Amniotic epithelial cell (primary cell): ENCODE measurements at regions not wholly inside any gene's neighbourhood (a gene's known extent, or its start where the extent isn't known, plus 50 kb on each side); places are given as distances from the start of the nearest gene placed in this dataset.
A peak's percentile ranks its signal among the peaks of the same experiment; 100 is the strongest.
"Not testable (repeated sequence)": the region's sequence is repeated elsewhere in the genome, so short reads cannot be mapped to it uniquely, and the experiment has no call there.

Experiments used
- DNase-seq: peaks from one replicate; pipeline ENCODE4 v3.0.0-alpha.2; 2010; ENCODE audit warnings: low read depth

DNA sequence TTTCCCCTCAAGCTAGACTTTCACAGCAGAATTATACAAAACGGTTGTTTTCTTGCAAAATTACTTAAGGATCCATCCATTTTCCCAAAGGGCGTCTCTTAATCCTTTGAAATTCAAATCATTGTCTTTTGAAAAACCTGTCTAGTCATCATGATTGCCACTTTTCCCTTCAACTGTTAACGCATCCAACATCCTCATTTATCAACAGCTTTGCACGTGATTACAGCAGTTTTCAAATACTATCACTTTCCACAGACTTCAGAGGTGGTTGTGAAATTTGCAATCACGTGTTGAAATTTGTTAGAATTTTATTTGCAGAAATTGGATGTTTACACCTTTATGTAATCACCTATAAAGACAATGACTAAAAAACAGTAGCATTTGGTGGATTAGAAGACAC lies 304.4 kb upstream of the SLC39A10 start:
- peak; percentile 11 for DNase-seq

DNA sequence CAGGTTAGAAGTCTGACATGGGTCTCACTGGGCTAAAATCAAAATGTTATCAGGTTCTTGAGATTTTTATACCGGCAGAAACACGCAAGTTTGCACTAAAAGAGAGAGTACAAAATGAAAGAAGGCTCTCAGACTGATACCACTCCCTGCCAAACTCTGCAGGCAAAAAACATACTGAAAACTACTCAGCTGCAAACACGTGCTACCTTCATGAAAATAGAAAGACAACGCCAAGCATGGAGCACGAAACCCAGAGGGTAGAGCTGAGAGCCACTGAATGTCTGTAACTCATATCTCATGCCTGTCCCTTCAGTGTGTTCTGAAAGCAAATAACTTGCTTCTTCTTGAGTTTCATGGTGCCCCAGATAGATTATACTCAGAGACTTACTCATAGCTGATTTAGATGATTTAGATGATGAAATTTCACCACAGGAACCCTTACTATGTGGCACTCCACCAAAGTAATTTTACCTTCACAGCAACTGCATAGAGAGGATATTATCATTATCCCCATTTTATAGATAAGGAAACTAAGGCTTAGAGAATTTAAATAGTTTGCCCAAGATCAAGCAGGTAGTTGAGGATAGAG lies 313.0 kb upstream of the SLC39A10 start:
- DNase-seq, result peak; percentile 88

DNA sequence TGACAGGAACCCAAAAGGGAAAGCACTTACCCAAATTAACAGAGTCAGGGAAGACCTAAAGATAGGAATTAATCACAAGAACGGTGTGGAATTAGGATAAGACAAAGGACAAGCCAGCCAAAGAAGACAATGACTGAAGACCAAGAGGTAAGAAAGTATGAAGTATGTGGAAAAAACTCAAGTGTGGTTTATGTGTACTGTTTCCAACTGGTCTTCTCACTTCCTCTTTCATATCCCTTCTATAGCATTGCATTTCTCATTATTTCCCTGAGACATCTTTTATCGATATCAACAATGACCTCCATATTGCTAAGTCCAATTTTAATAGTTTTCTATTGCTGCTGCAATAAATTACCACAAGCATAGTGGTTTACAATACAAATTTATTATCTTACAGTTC lies 313.5 kb upstream of the SLC39A10 start:
- no peak for DNase-seq

DNA sequence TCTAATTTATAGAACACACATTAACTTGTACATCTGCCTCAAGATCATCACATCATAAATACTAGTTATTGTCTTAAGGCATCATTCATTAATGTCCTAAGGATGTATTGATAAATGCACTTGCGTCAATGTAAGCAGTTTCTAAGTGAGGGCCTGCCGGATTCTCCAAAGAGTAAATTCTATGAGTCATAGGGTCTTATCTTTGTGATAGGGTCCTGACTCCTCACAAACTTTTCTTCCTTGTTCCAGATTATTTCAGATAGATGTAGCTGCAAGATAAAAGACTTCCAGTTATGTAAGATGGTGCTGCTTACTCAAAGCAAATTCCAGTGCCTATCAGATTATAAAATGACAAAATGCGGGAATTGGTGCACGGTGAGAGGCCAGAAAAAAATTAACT lies 315.0 kb upstream of the SLC39A10 start:
- peak; percentile 47 for DNase-seq

DNA sequence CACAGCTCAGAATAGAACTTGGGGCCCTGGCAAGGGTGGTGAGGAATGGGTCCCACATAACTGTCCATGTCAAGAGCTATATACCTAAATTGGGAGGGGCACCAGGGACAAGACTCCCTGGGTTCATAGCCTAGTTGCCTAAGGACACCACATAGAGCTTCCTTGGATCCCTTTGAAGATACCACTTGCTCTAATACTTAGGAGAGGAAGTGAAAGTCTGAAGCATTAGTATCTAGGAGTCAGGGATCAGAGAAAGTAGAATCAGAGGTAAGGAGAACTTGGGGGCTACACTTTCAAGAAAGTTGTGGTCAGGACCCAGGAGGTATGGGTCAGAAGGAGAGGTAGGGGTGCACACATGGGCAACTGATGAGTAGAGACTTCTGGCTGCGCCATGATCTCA lies 318.2 kb upstream of the SLC39A10 start:
- no peak for DNase-seq

DNA sequence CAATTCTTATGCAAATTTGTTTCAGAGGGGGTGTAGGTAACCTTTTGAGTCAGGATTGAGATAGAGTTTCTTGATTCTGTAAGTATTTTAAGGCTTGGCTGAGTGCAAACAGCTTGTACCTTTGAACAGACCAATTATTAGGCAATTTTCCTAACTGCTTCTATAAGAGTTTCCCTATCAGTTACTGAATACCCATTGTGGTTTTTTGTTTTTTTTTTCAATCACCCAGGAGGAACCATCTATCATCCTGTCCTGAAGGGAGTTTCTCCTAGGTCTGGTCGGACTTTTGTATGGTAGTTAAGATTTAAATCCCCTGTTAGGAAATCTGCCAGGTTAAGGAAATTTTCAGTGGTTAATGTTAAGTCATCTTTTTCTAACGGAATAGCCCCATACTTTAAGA lies 319.4 kb upstream of the SLC39A10 start:
- DNase-seq, result peak; percentile 80

DNA sequence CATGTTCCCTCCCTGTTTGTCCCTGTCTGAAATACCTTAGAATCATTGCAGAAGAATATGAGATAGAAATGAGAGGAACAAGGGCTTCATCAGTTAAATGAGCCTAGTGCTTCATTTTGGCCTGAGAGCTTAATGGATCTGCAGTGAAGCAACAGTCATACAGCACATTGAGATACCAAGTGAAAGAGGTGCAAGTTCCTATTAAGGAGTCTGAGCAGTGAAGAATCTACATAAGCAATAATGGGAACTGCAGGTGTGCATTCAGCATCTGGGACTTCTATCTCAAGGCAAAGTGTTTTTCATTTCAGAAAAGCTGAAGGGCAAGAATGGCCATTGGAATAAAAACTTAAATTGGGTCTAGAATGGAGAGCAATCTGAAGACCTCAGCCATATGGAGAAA lies 323.2 kb upstream of the SLC39A10 start:
- no peak for DNase-seq

DNA sequence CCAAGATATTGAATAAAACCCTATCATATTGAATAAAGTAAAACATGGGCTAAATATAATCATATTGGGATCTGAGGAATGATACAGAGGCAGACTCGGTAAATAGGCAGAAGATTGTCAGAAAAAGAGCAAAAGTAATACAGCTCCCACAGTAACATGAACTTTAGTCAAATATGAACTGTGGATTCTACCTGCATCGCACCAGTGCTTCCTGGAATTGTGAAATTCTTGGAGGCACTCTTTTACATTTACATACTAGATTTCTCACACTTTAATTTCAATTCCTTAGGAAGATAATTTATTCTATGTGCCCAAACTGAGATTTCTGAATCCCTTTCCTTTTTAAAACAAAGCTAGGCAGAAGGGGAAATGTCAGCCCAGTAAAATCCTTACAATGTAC lies 325.1 kb upstream of the SLC39A10 start:
- DNase-seq, result no peak

DNA sequence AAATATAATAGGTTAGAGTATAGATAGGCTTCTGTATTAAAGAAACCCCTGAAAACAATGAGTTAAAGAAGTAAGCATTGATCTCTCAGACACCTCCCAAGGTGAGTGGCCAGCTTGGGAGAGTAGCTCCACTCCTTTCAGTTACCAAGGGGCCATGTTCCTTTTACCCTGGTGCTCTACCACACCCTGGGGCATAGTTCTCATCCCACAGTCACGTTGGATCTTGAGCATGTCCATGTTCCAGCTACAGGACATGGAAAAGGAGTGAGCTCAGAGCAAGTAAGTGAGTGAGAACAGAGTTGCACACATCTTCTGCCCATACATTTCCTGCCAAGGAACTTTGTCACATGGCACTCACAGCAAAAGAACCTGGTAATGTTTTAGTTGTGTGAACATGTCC lies 325.9 kb upstream of the SLC39A10 start:
- DNase-seq, result no peak

DNA sequence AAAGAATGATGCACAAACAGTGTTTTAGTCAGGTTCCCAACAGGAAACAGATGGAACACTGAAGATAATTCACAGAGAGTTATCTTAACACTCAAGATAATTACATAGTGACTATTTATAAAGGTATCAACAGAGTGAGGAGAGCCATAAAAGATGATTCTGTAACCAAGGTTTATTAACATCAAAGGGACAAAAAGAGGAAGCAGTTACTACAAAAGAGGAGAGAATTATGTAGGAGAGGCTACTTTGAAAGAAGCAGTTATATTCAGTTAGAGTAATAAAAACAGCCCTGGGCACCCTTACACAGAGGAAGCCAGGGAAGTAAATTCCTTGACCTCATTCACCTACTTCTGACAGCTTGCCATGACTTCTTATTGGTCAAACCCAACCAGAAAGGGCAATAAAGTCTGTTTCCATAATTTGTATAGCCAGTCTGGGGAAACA lies 326.5 kb upstream of the SLC39A10 start:
- no peak for DNase-seq

DNA sequence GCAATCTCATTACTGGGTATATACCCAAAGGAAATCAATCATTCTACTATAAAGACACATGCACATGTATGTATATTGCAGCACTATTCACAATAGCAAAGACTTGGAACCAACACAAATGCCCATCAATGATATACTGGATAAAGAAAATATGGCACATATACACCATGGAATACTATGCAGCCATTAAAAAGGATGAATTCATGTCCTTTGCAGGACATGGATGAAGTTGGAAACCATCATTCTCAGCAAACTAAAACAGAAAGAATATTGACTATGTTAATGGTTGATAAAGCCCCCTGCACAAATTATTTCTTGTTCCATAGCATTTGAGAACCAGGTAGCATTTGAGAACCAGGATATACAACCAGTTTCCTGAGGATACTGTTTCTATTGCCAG lies 327.2 kb upstream of the SLC39A10 start:
- not testable (repeated sequence) for DNase-seq

DNA sequence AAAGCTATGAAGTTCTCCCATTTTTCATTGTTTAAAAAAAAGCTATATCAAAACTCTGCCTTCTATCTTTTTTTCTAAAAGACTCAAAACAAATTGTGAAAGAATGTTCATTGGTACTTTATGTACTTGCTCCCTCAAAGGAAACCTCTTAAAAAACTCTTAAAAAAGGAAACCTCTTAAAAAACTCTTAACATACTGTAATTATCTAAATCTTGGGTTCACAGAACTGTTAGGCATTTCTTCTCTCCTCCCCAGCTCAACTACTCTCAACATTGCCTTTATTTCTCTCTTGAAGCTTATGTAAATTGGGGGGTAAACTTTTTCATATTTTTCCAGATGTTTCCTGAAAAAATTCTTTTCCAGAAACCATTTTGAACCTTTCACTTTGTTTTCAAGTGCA lies 330.5 kb upstream of the SLC39A10 start:
- DNase-seq, result no peak

DNA sequence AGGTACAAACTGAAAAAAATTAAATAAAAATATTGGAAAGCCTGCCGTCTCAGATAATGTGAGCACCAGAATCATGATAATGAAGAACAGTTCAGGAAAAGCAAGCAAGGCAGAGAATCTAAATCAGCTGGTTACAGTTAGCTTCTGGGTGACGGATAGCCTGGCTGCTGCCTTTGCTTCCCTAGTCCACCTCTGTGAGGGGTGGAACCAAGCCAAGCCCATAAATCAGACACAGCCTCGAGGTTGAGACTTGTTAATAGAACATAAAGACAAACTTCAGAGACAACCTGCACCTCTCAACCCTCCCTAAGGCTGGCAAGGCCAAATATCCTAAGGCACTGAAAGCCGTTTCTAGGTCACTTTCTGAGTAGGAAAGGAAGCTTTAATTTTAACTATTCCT lies 334.7 kb upstream of the SLC39A10 start:
- peak; percentile 50 for DNase-seq

DNA sequence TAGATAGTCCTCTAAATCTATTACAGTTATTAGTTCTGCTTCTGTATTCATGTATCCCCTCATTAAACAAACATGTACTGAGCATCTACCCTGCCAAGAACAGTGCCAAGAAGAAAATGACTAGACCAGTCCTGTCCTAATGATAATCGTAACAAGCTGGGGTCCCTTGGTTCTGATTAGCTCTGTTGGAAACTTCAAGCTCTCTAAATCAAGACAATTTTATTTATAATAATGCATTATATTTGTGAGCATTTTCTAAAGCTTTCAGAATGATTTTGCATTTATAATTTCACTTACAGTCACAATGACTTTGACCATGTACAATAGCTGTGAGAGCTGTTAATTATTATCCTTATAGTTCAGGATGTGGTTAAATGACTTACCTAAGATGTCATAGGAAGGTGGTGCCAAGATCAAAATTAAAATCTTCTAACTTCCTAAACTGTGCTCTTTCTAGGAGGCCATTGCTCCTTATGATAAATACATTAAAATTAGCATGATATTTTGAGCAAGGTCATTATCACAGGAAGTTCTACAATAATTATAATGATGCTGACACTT lies 336.5 kb upstream of the SLC39A10 start:
- DNase-seq, result no peak

DNA sequence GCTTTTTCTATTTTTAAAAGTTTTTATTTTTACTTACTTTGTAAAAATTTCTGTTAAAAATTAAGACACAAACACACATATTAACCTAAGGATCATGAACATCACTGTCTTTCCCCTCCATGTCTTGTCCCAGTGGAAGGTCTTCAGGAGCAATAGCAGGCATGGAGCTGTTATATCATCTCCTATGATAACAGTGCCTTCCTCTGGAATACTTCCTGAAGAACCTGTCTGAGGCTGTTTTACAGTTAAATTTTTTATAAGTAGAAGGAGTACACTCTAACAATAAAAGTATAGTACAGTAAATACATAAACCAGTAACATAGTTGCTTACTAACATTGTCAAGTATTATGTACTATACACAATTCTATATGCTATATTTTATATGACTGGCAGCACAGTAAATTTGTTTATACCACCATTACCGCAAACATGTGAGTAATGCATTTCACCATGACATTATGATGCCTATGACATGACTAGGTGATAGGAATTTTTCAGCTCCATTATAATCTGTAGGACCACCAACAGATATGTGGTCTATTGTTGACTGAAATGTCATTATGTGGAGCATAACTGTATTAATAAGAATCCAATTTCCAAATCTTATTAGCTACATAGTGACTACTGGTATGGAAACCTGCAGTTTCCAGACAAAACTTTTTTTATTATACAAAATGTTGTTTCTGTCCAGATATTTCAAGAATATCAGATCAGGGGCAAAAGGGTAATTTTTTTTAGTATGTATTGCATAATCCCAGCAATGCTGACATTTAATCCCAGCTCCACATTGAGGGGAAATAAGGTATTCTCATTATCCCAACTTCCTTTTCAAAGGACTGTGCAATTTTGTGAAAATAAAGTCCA lies 337.2 kb upstream of the SLC39A10 start:
- peak; percentile 23 for DNase-seq

DNA sequence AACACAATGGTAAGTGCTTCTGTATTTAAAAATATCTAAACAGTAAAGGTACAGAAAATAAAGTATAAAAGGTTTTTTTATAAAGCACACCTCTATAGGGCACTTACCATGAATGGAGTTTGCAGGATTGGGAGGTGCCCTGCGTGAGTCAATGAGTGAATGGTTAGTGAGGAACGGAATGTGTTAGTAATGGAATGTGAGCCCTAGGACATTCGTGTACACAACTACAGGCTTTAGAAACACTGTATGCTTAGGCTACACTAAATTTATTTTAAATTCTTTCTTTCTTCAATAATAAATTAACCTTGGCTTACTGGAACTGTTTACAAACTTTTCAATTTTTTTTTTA lies 337.9 kb upstream of the SLC39A10 start:
- peak; percentile 76 for DNase-seq

DNA sequence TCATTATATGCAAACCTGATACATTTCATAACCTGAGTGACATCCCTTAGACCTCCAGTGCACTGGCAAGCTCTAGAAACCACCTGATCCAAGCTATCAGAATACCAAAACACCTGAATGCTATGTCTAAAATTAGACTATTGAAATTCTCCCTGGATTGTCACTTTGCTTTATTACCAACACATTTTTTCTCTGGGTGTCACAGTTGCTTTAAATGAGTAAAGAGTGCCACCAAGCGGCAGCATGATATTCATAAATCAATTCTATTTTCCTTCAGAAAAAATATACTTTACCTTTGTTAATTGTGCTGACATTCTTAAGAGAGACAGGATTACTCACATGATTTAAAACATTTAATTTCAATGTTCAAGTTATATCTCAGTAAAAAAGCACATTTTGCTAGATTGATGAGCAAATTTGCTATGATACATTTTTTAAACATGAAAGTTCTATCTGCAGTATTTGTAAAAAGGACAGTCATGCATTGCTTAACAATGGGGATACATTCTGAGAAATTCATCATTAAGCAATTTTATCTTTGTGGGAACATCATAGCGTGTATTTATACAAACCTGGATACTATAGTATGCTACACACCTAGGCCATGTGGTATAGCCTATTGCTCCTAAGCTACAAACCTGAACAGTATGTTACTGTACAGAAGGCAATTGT lies 338.4 kb upstream of the SLC39A10 start:
- DNase-seq, result peak; percentile 41

DNA sequence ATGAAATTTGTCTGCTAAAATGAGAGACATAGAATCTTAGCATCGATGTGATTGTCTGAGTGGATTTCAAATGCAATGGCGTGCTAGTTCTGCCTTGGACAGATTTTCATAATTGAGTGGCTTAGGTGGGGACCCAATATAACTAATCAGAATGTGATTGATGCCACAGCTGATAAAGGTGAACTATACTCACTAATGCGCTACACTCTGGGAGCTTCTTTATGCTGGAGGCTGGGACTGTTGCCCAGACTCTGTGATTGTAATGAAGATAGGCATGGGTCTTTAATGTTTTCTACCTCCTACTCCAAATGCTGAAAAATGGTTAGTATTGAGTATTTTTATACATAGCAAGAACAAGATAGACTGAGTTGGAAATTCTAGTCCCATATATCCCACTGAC lies 339.5 kb upstream of the SLC39A10 start:
- DNase-seq, result no peak

DNA sequence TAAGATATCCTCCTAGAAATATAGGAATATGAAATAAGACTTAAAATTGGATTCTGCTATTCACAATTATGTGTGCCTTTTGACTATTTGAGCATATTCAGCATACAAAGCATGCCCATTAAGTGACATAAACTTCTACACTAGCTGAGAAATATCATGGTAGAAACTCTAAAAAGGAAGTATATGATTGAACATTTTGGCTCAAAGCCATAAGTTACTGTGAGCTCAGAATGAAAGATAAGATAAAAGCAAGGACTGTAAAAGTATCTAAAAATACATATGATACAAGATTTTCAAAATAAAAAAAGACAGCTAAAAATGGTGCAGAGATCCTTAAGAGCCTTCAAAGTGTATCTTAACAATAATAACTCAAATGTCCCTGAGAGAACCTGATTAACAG lies 340.5 kb upstream of the SLC39A10 start:
- peak; percentile 32 for DNase-seq

DNA sequence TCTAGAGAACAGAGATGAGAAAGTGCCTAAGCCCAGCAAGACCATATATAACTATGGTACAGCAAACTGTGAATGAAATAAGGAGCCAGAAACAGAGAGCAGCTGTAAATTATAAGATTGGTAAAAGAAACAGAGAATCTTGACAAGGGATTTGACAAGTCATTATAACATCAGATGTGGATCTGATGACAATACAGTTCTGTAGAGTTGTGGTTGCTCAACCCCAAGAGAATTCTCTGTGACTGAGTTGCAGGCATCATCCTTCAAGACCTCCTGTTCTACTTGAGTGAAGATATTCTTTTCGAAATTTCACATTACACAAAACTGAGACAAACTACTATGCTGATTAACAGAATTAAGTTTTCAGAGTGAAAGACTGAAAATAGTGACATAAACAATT lies 343.1 kb upstream of the SLC39A10 start:
- DNase-seq, result no peak

DNA sequence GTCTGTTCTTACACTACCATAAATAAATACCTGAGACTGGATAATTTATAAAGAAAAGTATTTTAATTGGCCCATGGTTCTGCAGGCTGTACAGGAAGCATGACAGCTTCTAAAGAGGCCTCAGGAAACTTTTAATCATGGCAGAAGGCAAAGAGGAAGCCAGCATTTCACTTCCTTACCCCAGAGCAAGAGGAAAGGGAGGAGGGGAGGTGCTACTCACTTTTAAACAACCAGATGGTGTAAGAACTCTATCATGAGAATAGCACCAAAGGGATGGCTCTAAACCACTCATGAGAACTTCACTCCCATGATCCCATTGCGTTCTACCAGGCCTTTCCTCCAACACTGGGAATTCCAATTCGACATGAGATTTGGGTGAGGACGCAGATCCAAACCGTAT lies 344.4 kb upstream of the SLC39A10 start:
- no peak for DNase-seq

DNA sequence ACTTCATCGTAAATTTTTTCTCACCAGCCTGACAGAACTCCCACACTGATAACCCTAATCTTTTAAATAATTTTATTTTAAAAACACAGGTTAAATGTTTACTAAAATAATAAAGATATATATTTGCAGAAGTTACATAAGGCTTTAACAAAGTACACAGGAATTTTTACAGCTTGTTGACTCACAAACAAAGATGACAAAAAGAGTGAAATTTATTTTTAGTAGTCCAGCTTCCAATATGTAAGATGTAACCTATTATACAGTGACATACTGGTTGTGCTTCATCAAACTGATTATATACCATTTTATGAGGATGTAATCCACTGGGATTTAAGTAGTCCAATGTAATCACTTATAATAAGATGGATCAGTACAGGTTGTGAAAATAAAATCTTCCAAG lies 348.9 kb upstream of the SLC39A10 start:
- DNase-seq, result no peak

DNA sequence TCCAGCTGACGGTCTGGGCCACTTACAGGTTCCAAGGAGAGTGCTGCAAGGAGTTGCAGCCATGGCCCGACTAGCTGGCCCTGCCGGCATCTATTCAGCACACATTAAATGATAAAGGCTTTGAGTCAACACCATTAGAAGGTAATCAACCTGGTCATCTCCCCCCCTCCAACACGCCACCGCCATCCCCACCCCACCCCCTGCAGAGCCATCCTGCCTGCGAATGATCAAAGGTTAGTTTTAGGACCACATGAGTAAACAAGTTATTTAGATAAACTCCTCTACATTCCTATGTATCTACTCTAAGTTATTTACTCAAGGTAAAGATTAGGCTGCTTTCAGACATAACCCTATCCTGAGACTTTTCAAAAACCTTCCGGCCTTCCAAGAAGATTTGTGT lies 349.3 kb upstream of the SLC39A10 start:
- DNase-seq, result no peak
